NOMO-1 (cell line): ENCODE measurements at regions not wholly inside any gene's neighbourhood (a gene's known extent, or its start where the extent isn't known, plus 50 kb on each side); places are given as distances from the start of the nearest gene placed in this dataset.

Source experiments
- DNase-seq, 2 experiments: peaks; one replicate each; lab custom pipeline; 2025; ENCODE audit not compliant: unreplicated experiment in 2 of 2; lab: John Stamatoyannopoulos, UW

- no peak for DNase-seq
Measured at GRCh38 chr6:170117111-170117972, 173.5 kb downstream of the DLL1 start.

GRCh38 chr6:170116636-170117035 is 174.2 kb downstream of the DLL1 start:
- DNase-seq, result no peak

- DNase-seq, result no peak
Measured at GRCh38 chr6:170114956-170115855, 175.7 kb downstream of the DLL1 start.

- DNase-seq, result no peak
Measured at GRCh38 chr6:170114187-170114945, 176.5 kb downstream of the DLL1 start.

- DNase-seq, result no peak
Measured at GRCh38 chr6:170113141-170113540, 177.7 kb downstream of the DLL1 start.

GRCh38 chr6:170112583-170112860 is 178.4 kb downstream of the DLL1 start:
- DNase-seq, result no peak

- no peak for DNase-seq
Measured at GRCh38 chr6:170111816-170112582, 178.9 kb downstream of the DLL1 start.

GRCh38 chr6:170111141-170111664 is 179.7 kb downstream of the DLL1 start:
- DNase-seq, result no peak

- no peak for DNase-seq
Measured at GRCh38 chr6:170110201-170111140, 180.4 kb downstream of the DLL1 start.

- DNase-seq, result no peak
Measured at GRCh38 chr6:170108890-170109587, 181.8 kb downstream of the DLL1 start.

GRCh38 chr6:170108456-170108855 is 182.4 kb downstream of the DLL1 start:
- no peak for DNase-seq

GRCh38 chr6:170107606-170108222 is 183.2 kb downstream of the DLL1 start:
- no peak for DNase-seq

GRCh38 chr6:170106906-170107525 is 183.9 kb downstream of the DLL1 start:
- no peak for DNase-seq

GRCh38 chr6:170102582-170103481 is 188.0 kb downstream of the DLL1 start:
- DNase-seq, result no peak

GRCh38 chr6:170102038-170102437 is 188.8 kb downstream of the DLL1 start:
- no peak for DNase-seq

- no peak for DNase-seq
Measured at GRCh38 chr6:170101281-170102035, 189.4 kb downstream of the DLL1 start.
